Body of pancreas (tissue), 4 donors: ENCODE measurements at regions not wholly inside any gene's neighbourhood (a gene's known extent, or its start where the extent isn't known, plus 50 kb on each side); places are given as distances from the start of the nearest gene placed in this dataset.

ENCODE experiments used
- ATAC-seq: fragments of 150-250 bp; one replicate; pipeline ENCODE4 v1.9.1; 2016
- DNase-seq, 4 donors: peaks; one replicate each; pipeline ENCODE4 v3.0.0-alpha.2; 2019
- H3K27ac ChIP-seq, 4 donors: fragments of 200-600 bp; sonication (generic); 1 replicate in 3 of 4; 2 replicates in 1 of 4; pipeline versions ENCODE4 v1.5.1 to v1.6.1; 2016 to 2019; ENCODE audit warnings: mild to moderate bottlenecking in 1 of 4, mixed read lengths in 1 of 4, moderate library complexity in 1 of 4
- H3K27me3 ChIP-seq, 2 donors: fragments of 200-600 bp; sonication (generic); one replicate each; pipeline ENCODE4 v1.6.0; 2016; ENCODE audit warnings: mild to moderate bottlenecking in 1 of 2
- H3K36me3 ChIP-seq, 2 donors: fragments of 200-600 bp; sonication (generic); replicated peaks in 1 of 2; 2 replicates each; pipeline ENCODE4 v1.5.1; 2016; ENCODE audit warnings: low read depth in 2 of 2; ENCODE audit not compliant: insufficient read depth in 1 of 2
- H3K4me1 ChIP-seq: fragments of 200-600 bp; sonication (generic); one replicate; pipeline ENCODE4 v1.6.0; 2016
- H3K4me3 ChIP-seq, 2 donors: fragments of 200-600 bp; sonication (generic); 1 replicate in 1 of 2; 2 replicates in 1 of 2; pipeline ENCODE4 v1.5.1; 2016 to 2019
- H3K9me3 ChIP-seq, 3 donors: fragments of 200-600 bp; sonication (generic); 1 replicate in 2 of 3; 2 replicates in 1 of 3; pipeline ENCODE4 v1.5.1; 2016
- CTCF ChIP-seq, 7 experiments: fragments of 450-650 bp in 4 of 7; fragments of 200-600 bp in 3 of 7; sonication (generic) in 3 of 7; IDR thresholded peaks; one replicate each; pipeline ENCODE4 v1.5.1; 2016 to 2019; ENCODE audit warnings: antibody characterized with exemption in 7 of 7
- POLR2A ChIP-seq, 3 donors: fragments of 450-650 bp; IDR thresholded peaks; one replicate each; pipeline ENCODE4 v1.6.1; 2016; ENCODE audit warnings: antibody characterized with exemption in 3 of 3, mild to moderate bottlenecking in 2 of 3
- WGBS, 2 donors: methylation state at CpG; one replicate each; pipeline ENCODE4 v1.1.5; 2017; 5-methylcytosine and 5-hydroxymethylcytosine counted together
- intact Hi-C: fragments of 100-400 bp; cut with DNase I; formaldehyde crosslinking; loops from one replicate; pipeline ENCODE4 v1.15.1; 2023

- WGBS, 2 donors: 66 to 71% methylated on average over 2 of the region's 2 CpGs
- intact Hi-C loops: no loop called here
- H3K4me3 ChIP-seq: no peak overlapping the region
- no peaks in the 10 kb centered on the region for H3K9me3 ChIP-seq
- H3K27me3 ChIP-seq: no peaks in the 10 kb centered on the region
- no peak overlapping the region for H3K27ac ChIP-seq
- DNase-seq (no peak), ATAC-seq (no peak)
- TF ChIP-seq POLR2A (IDR thresholded peaks at IDR 0.05): no peak
- TF ChIP-seq CTCF (IDR thresholded peaks at IDR 0.05): no peak
- H3K4me1 ChIP-seq: no peaks in the 10 kb centered on the region
- no peaks in the 10 kb centered on the region for H3K36me3 ChIP-seq
Observed at GRCh38 chr7:11233871-11234270, 260.2 kb downstream of the PHF14 start.

- Histone ChIP-seq H3K4me1 (no peaks in the 10 kb centered on the region), H3K36me3 (no peaks in the 10 kb centered on the region), H3K27me3 (no peaks in the 10 kb centered on the region), H3K27ac (no peak overlapping the region), H3K9me3 (no peaks in the 10 kb centered on the region), H3K4me3 (no peak overlapping the region)
- DNase-seq (no peak), ATAC-seq (no peak)
- 83 to 90% methylated on average over 8 of the region's 8 CpGs for WGBS, 2 donors
- intact Hi-C loops: no loop called here
- TF ChIP-seq POLR2A (IDR thresholded peaks at IDR 0.05): no peak
Observed at GRCh38 chr7:11235491-11235890, 261.8 kb downstream of the PHF14 start.

GRCh38 chr7:11236680-11237079 is 263.0 kb downstream of the PHF14 start:
- no peak for ATAC-seq
- Histone ChIP-seq H3K27me3 (no peaks in the 10 kb centered on the region), H3K4me3 (no peak overlapping the region), H3K36me3 (no peaks in the 10 kb centered on the region), H3K4me1 (no peaks in the 10 kb centered on the region), H3K27ac (no peak overlapping the region), H3K9me3 (no peaks in the 10 kb centered on the region)
- TF ChIP-seq POLR2A (IDR thresholded peaks at IDR 0.05): no peak
- no peak for TF ChIP-seq CTCF (IDR thresholded peaks at IDR 0.05)
- 17 to 24% methylated on average over 3 of the region's 3 CpGs for WGBS, 2 donors
- intact Hi-C loops: no loop called here
- DNase-seq: peak in 1 of 4 donors; percentile 15

GRCh38 chr7:11237742-11238141 is 264.1 kb downstream of the PHF14 start:
- Histone ChIP-seq H3K36me3 (no peaks in the 10 kb centered on the region), H3K4me3 (no peak overlapping the region), H3K4me1 (no peaks in the 10 kb centered on the region), H3K9me3 (no peaks in the 10 kb centered on the region), H3K27me3 (no peaks in the 10 kb centered on the region), H3K27ac (no peak overlapping the region)
- 61 to 81% methylated on average over 7 of the region's 7 CpGs for WGBS, 2 donors
- intact Hi-C loops: no loop called here
- no peak for TF ChIP-seq POLR2A (IDR thresholded peaks at IDR 0.05)
- no peak for TF ChIP-seq CTCF (IDR thresholded peaks at IDR 0.05)
- no peak for DNase-seq
- ATAC-seq: no peak

- TF ChIP-seq CTCF (IDR thresholded peaks at IDR 0.05) (no peak), POLR2A (IDR thresholded peaks at IDR 0.05) (no peak)
- no peaks in the 10 kb centered on the region for H3K9me3 ChIP-seq
- intact Hi-C loops: no loop called here
- H3K27me3 ChIP-seq: no peaks in the 10 kb centered on the region
- no peaks in the 10 kb centered on the region for H3K36me3 ChIP-seq
- no peaks in the 10 kb centered on the region for H3K4me1 ChIP-seq
- H3K4me3 ChIP-seq: no peak overlapping the region
- H3K27ac ChIP-seq: no peak overlapping the region
- no peak for ATAC-seq
- WGBS, 2 donors: 88 to 89% methylated on average over 4 of the region's 4 CpGs
- DNase-seq: no peak
Observed at GRCh38 chr7:11239316-11239715, 265.6 kb downstream of the PHF14 start.
